ENCODE measurements at regions not wholly inside any gene's neighbourhood (a gene's known extent, or its start where the extent isn't known, plus 50 kb on each side); places are given as distances from the start of the nearest gene placed in this dataset.

DNA sequence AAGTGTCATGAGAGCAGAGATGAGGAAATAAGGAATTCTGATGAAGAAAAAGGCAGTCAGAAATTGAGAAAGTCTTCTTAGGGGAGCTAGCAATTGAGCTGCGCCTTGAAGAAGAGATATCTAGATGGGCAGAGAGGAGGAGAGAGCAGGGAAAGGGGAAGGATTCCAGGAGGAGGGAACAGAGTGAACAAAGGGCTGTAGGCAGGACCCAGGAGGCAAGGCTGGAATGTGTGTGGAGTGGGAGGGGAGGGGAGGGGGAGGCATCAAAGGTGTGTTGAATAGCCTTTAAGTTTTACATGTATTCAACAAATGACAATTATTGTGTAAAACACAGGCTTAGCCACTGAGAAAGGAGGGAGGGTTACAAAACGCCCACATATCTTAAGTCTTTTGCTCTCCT, 164.5 kb downstream of the TDRD15 start:
- no peak for DNase-seq

- DNase-seq = no peak
These were observed 165.2 kb downstream of the TDRD15 start for GRCh38 chr2:21288739-21289520.

- no peak for DNase-seq
These were observed 165.8 kb downstream of the TDRD15 start for GRCh38 chr2:21289551-21289950.

GRCh38 chr2:21289989-21290388, 166.2 kb downstream of the TDRD15 start:
- DNase-seq = no peak

GRCh38 chr2:21291426-21291825, 167.7 kb downstream of the TDRD15 start:
- DNase-seq = no peak

- DNase-seq = no peak
These were observed 170.7 kb downstream of the TDRD15 start for GRCh38 chr2:21294446-21294845.

- DNase-seq = no peak
These were observed 175.6 kb downstream of the TDRD15 start for GRCh38 chr2:21299411-21299810.

DNA sequence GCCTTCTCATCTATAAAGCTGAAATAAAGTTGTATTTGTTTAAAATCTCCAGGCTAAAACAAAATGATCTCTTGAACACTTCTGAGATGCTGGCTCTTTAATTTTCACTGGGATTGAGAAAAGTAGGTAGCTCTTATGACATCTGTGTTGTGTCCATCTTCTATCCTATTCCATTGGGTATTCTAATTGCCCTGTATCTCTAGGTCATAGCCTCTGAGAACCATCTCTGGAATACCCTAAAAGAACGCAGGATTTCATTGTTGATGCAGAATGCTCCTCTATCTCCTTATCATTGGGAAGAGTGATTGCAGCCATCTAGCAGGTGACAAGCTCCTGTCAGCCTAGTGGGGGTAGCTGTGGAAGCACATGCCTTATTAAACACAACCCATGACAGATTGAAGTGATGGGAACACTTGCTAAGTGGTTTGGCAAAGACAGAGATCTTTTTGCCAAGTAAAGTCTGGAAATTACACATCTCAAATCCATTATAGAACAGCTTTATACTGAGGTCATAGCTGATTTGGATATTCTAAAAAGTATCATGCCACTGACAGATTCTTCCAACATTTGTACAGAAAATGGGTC, 178.2 kb downstream of the TDRD15 start:
- DNase-seq = no peak

GRCh38 chr2:21303876-21304275, 180.1 kb downstream of the TDRD15 start:
- no peak for DNase-seq

GRCh38 chr2:21305581-21305980, 181.8 kb downstream of the TDRD15 start:
- no peak for DNase-seq

DNA sequence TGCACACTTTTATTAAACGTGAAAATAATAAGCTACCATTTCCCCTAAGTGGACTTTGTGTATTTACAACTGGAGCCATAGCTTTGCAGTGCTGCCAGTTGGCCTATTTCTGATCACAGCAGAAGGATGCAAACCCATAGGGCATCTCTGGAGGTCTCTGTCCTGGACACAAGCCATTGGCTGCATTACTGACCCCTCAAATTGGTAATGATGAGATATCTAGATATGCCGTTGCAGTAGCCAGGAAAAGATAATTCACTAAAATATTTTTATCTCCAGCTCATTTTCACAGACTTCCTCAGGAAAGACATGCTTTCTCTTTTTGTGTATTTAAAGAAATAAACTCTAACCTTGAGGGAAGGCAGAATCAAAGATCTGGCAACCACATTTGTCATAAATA, 182.5 kb downstream of the TDRD15 start:
- no peak for DNase-seq

GRCh38 chr2:21307037-21307436, 183.3 kb downstream of the TDRD15 start:
- DNase-seq = no peak

DNA sequence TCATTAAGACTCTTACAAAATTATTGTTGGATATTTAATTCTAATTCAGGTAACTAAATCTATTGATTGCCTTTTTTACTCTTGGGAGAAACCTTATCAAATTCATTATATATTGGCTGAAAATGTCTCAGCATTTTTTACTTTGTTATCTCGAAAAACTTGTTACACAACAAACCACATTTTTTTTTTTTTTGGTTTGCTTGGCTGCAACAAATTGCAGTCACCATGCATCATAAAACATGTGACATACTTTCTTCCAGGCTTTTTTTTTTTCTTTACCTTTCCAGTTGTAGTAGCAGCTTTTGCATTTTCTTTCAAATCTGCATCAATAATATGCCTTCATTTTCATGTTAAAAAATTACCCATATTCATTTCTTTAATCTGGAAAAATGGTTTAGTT, 186.7 kb downstream of the TDRD15 start:
- DNase-seq = no peak

DNA sequence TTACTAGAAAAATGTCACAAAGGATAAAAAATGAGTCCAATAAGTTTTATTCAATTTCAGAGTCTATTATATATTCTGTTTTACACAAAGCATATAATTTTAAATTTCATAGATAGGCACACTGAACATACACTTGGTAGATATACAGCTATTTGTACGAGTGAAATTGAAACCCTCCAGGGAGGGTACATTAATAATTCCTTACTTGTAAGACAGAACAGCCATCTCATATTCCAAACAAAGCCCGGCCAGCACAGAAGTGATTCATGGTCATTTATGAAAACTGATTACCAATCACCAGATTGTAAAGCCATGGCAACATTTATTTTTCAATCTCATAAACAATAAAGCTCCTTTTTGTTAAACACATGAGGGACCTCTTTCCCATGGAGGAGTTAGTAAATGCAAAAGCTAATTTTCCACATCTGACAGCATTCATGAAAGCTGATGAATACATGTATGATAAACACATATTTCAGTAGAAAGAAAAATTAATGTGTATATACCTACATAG, 190.6 kb downstream of the TDRD15 start:
- DNase-seq = no peak

DNA sequence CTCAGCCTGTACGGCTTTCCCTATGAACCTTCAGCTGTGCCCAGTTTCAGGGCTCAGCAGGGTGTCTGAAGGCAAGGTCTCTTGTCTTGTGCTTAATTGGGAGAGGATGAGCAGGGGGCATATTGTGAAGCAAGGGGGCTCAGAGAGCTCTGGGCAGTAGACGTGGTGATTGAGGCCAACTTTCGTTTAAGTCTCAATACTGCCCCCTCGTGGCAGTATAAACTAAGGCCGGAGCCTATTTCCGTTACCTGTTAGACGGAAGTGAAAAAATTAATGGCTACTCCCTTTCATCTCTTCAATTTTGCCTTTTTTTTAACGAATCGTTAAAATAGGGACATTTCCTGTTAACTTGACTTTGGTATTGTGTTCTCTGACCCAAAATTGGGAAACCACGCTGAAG, 193.4 kb downstream of the TDRD15 start:
- DNase-seq = peak; percentile 1

DNA sequence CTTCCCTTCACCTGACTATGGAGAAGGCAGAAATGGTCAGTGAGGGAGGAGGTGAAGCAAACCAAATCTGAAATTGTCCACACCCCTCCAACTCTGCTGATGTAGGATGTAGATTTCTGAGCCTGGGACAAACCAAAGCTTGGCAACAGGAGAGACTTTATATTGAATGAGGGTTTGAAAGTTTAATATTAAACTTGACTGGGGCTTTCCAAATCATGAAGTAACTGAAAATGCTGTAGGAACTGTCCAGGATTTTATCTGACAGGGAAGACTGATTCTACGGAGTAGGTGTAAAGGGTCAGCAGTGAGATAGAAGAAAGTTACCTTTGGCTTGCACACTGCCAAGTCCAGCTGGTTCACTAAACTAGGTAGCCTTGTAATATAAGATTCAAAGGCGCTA, 194.5 kb downstream of the TDRD15 start:
- DNase-seq = no peak

DNA sequence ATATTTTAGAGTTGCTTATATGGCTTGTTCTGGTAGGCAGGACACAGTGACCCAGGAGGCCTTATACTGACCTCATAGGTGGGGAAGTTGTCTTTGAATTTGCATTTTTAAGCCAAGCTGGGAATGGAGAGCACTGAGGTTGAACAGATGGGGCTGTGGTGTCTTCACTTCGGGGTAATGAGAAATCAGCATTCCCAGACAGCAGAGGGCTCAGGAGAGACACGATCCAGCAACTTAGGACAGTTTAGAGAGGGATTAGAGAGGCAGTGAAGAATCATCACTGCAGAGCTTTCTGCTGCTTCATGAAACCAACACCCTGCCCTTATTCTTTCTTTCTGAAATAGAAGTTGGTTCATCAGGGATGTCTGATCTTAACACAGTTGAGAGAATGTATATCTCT, 202.4 kb downstream of the TDRD15 start:
- DNase-seq = no peak

- no peak for DNase-seq
These were observed 204.4 kb downstream of the TDRD15 start for GRCh38 chr2:21328177-21328576.

DNA sequence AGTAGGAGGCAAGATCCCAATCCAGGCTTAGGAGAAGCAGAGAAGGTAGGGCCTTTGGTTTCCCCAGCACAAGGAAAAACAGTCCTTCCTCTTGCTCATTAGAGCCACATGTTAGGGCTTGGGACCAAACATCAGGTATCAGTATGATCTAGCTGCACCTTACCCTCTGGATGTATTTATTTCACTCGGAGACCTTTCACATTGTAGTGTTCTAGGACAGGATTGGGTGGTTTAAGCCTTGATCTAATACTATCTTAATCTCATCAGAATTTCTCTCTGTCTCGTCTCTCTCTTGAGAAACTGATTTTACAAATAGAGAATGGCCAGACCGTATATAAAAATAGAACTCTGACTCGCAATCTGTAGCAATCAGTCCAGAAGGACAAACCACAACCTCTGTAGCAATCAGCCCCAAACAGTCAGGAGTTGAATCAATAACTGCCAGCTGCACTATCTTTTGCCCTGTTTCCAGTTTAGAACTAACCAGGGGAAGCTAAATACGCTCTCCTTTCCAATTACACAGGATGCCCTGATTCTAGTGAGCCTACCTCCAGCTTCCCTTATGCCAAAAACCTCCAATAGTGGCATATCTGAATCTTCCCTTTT, 207.1 kb downstream of the TDRD15 start:
- no peak for DNase-seq

- no peak for DNase-seq
These were observed 208.0 kb downstream of the TDRD15 start for GRCh38 chr2:21331625-21332370.

DNA sequence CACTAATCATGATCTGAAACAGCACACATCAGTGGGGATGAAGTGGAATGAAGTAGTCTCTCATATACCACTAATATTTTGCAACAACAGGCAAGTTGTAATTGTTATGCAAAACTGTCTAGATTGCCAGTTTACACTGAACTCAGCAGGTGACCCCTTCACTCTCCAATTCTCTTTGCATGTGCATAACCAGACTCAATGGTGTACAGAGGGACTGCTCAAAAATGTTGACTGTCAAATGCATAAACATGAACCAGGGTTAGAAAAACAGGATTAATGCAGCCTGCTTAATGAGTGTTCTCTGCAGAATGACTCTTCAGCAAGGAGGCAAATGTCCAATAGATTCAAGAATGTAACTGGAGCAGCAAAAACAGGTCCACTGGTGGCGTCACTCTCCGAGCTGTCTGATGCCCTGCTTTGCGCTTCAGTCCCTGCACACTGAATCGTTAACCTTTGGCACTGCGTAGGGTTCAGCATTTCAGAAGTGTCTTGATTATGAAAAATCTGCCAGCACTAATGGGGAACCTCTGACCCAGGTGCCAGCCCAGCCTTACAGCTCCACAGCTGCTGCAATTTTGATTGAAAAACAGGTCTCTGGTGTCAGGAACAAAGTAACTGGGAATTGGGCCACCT, 209.3 kb downstream of the TDRD15 start:
- DNase-seq = no peak

GRCh38 chr2:21333684-21334083, 209.9 kb downstream of the TDRD15 start:
- DNase-seq = no peak

GRCh38 chr2:21346984-21347383, 223.2 kb downstream of the TDRD15 start:
- DNase-seq = no peak

Measured in NCI-H446 treated with DMSO at 0.1 percent for 48 hours (cell line).